Skeletal muscle satellite cell (primary cell): ENCODE measurements at regions not wholly inside any gene's neighbourhood (a gene's known extent, or its start where the extent isn't known, plus 50 kb on each side); places are given as distances from the start of the nearest gene placed in this dataset.

Source experiments
- H3K27me3 ChIP-seq: 2 replicates; pipeline ENCODE4 v1.7.0; 2013; ENCODE audit warnings: low read length; ENCODE audit not compliant: control insufficient read depth, insufficient read depth
- H3K36me3 ChIP-seq: 2 replicates; pipeline ENCODE4 v1.7.0; 2013; ENCODE audit warnings: mild to moderate bottlenecking, control low read depth, low read length; ENCODE audit not compliant: insufficient read depth
- H3K4me1 ChIP-seq: 2 replicates; pipeline ENCODE4 v1.7.0; 2013; ENCODE audit warnings: low read length; ENCODE audit not compliant: control insufficient read depth, insufficient read depth
- H3K4me2 ChIP-seq: 2 replicates; pipeline ENCODE4 v1.7.0; 2013; ENCODE audit warnings: mild to moderate bottlenecking, low read length
- H3K4me3 ChIP-seq: 2 replicates; pipeline ENCODE4 v1.7.0; 2013; ENCODE audit warnings: low read length
- H3K9ac ChIP-seq: 2 replicates; pipeline ENCODE4 v1.7.0; 2013; ENCODE audit warnings: mild to moderate bottlenecking, low read depth, low read length, moderate library complexity
- H3K9me3 ChIP-seq: replicated peaks from 2 replicates; pipeline ENCODE4 v1.7.0; 2013; ENCODE audit warnings: mild to moderate bottlenecking, control low read depth, low read length

- Histone ChIP-seq H3K9ac (no peak overlapping the region), H3K4me3 (no peak overlapping the region), H3K4me2 (no peak overlapping the region), H3K27me3 (no peaks in the 10 kb centered on the region), H3K9me3 (no peaks in the 10 kb centered on the region), H3K4me1 (no peaks in the 10 kb centered on the region), H3K36me3 (no peaks in the 10 kb centered on the region)
Measured at GRCh38 chr10:55897490-55897921, 463.6 kb downstream of the ZWINT start.

GRCh38 chr10:55892276-55892675, 468.8 kb downstream of the ZWINT start:
- H3K36me3 ChIP-seq, result no peaks in the 10 kb centered on the region
- H3K4me3 ChIP-seq, result no peak overlapping the region
- H3K4me1 ChIP-seq, result no peaks in the 10 kb centered on the region
- no peak overlapping the region for H3K9ac ChIP-seq
- H3K9me3 ChIP-seq, result no peaks in the 10 kb centered on the region
- H3K4me2 ChIP-seq, result no peak overlapping the region
- no peaks in the 10 kb centered on the region for H3K27me3 ChIP-seq

GRCh38 chr10:55881588-55881987, 479.5 kb downstream of the ZWINT start:
- Histone ChIP-seq H3K4me3 (no peak overlapping the region), H3K36me3 (no peaks in the 10 kb centered on the region), H3K4me2 (no peak overlapping the region), H3K9ac (no peak overlapping the region), H3K27me3 (no peaks in the 10 kb centered on the region), H3K4me1 (no peaks in the 10 kb centered on the region), H3K9me3 (peaks cover 11% of the 10 kb centered on the region)

- no peak overlapping the region for H3K4me2 ChIP-seq
- H3K4me1 ChIP-seq, result no peaks in the 10 kb centered on the region
- no peaks in the 10 kb centered on the region for H3K27me3 ChIP-seq
- no peaks in the 10 kb centered on the region for H3K9me3 ChIP-seq
- no peaks in the 10 kb centered on the region for H3K36me3 ChIP-seq
- no peak overlapping the region for H3K9ac ChIP-seq
- H3K4me3 ChIP-seq, result no peak overlapping the region
Measured at GRCh38 chr10:55873485-55873884, 487.6 kb downstream of the ZWINT start.

GRCh38 chr10:55870186-55870585, 490.9 kb downstream of the ZWINT start:
- Histone ChIP-seq H3K4me2 (no peak overlapping the region), H3K36me3 (no peaks in the 10 kb centered on the region), H3K9me3 (no peaks in the 10 kb centered on the region)

GRCh38 chr10:55867848-55868247, 493.2 kb downstream of the ZWINT start:
- no peak overlapping the region for H3K9ac ChIP-seq

More at GRCh38 chr10:55870186-55870585, 490.9 kb downstream of the ZWINT start:
- H3K4me3 ChIP-seq, result no peak overlapping the region
- no peaks in the 10 kb centered on the region for H3K4me1 ChIP-seq
- no peaks in the 10 kb centered on the region for H3K27me3 ChIP-seq
- no peak overlapping the region for H3K9ac ChIP-seq

GRCh38 chr10:55858730-55859129, 502.3 kb downstream of the ZWINT start:
- Histone ChIP-seq H3K9me3 (no peaks in the 10 kb centered on the region), H3K4me1 (no peaks in the 10 kb centered on the region), H3K36me3 (no peaks in the 10 kb centered on the region), H3K9ac (no peak overlapping the region), H3K27me3 (no peaks in the 10 kb centered on the region), H3K4me3 (no peak overlapping the region), H3K4me2 (no peak overlapping the region)

More at GRCh38 chr10:55867848-55868247, 493.2 kb downstream of the ZWINT start:
- H3K4me1 ChIP-seq, result no peaks in the 10 kb centered on the region
- H3K9me3 ChIP-seq, result no peaks in the 10 kb centered on the region
- no peaks in the 10 kb centered on the region for H3K36me3 ChIP-seq
- no peak overlapping the region for H3K4me3 ChIP-seq
- H3K27me3 ChIP-seq, result no peaks in the 10 kb centered on the region
- H3K4me2 ChIP-seq, result no peak overlapping the region

- Histone ChIP-seq H3K9ac (no peak overlapping the region), H3K4me2 (no peak overlapping the region), H3K9me3 (no peaks in the 10 kb centered on the region), H3K27me3 (no peaks in the 10 kb centered on the region), H3K36me3 (no peaks in the 10 kb centered on the region), H3K4me1 (no peaks in the 10 kb centered on the region), H3K4me3 (no peak overlapping the region)
Measured at GRCh38 chr10:55852900-55853299, 508.2 kb downstream of the ZWINT start.

- no peak overlapping the region for H3K4me2 ChIP-seq
- H3K36me3 ChIP-seq, result no peaks in the 10 kb centered on the region
- no peak overlapping the region for H3K4me3 ChIP-seq
- no peaks in the 10 kb centered on the region for H3K27me3 ChIP-seq
- H3K9ac ChIP-seq, result no peak overlapping the region
- H3K9me3 ChIP-seq, result no peaks in the 10 kb centered on the region
- no peaks in the 10 kb centered on the region for H3K4me1 ChIP-seq
Measured at GRCh38 chr10:55837273-55837672, 523.8 kb downstream of the ZWINT start.

GRCh38 chr10:55822096-55822495, 539.0 kb downstream of the ZWINT start:
- no peak overlapping the region for H3K4me2 ChIP-seq
- no peaks in the 10 kb centered on the region for H3K27me3 ChIP-seq
- H3K4me3 ChIP-seq, result no peak overlapping the region
- H3K9ac ChIP-seq, result no peak overlapping the region
- no peaks in the 10 kb centered on the region for H3K4me1 ChIP-seq
- H3K36me3 ChIP-seq, result no peaks in the 10 kb centered on the region
- H3K9me3 ChIP-seq, result peaks cover 7% of the 10 kb centered on the region

GRCh38 chr10:55820478-55820877, 540.6 kb downstream of the ZWINT start:
- Histone ChIP-seq H3K9me3 (peaks cover 7% of the 10 kb centered on the region), H3K36me3 (no peaks in the 10 kb centered on the region), H3K9ac (no peak overlapping the region), H3K4me3 (no peak overlapping the region), H3K4me2 (no peak overlapping the region), H3K4me1 (no peaks in the 10 kb centered on the region), H3K27me3 (no peaks in the 10 kb centered on the region)

- H3K4me1 ChIP-seq, result no peaks in the 10 kb centered on the region
- no peak overlapping the region for H3K9ac ChIP-seq
- no peaks in the 10 kb centered on the region for H3K27me3 ChIP-seq
- H3K4me2 ChIP-seq, result no peak overlapping the region
- no peaks in the 10 kb centered on the region for H3K36me3 ChIP-seq
- H3K4me3 ChIP-seq, result no peak overlapping the region
- H3K9me3 ChIP-seq, result peaks cover 7% of the 10 kb centered on the region
Measured at GRCh38 chr10:55820071-55820470, 541.0 kb downstream of the ZWINT start.
